ENCODE measurements at regions not wholly inside any gene's neighbourhood (a gene's known extent, or its start where the extent isn't known, plus 50 kb on each side); places are given as distances from the start of the nearest gene placed in this dataset.

DNA sequence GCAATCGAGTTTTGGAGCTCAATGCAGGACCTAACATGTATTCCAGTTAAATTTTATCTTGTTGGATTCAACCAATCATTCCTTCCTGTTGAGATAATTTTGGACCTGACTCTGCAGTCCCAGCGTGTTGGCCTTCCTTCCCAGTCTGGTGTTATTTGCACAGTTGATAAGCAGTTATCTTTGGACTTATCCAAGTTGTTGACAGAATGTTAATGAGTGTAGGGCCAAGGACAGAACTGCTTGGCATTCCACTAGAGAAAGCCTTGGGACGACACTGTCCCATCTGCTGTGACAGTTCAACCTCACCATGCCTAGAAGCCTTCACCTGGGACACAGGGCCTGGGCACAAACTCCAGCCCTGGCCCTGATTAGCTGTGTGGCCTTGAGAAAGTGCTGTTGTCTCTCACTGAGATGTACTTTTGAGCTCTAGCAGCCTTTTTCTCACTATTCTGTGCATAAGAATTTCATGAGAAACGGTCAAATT lies 104.1 kb upstream of the SLC25A33 start:
- Histone ChIP-seq H3F3A (replicated peaks; ENCODE audit: low read depth) (no peaks in the 10 kb centered on the region), H4K20me1 (replicated peaks; ENCODE audit: insufficient read depth) (no peaks in the 10 kb centered on the region), H3K27ac (ENCODE audit: low read depth) (no peak overlapping the region), H3K27me3 (ENCODE audit: insufficient read depth) (no peaks in the 10 kb centered on the region), H2AFZ (no peak overlapping the region), H3K4me3 (no peak overlapping the region), H3K79me2 (replicated peaks; ENCODE audit: insufficient read depth) (no peaks in the 10 kb centered on the region), H3K4me2 (no peak overlapping the region), H3K9me2 (ENCODE audit: insufficient read depth) (no peaks in the 10 kb centered on the region), H3K4me1 (ENCODE audit: insufficient read depth) (0 out of 2 replicates have a peak, but pooled peaks cover 3% of the 10 kb centered on the region), H3K36me3 (ENCODE audit: insufficient read depth) (no peaks in the 10 kb centered on the region)
- Mint-ChIP-seq H3K27ac (no peak overlapping the region), H3K4me1 (peaks cover 13% of the 10 kb centered on the region), H3K4me3 (no peak overlapping the region), H3K27me3 (ENCODE audit: insufficient read depth, low read depth, poor library complexity) (no peaks in the 10 kb centered on the region), H3K9me3 (no peaks in the 10 kb centered on the region), H3K36me3 (ENCODE audit: low read depth) (no peaks in the 10 kb centered on the region)
- ATAC-seq: no peak
- DNase-seq (ENCODE audit: low spot score): no peak
- TF ChIP-seq ZNF114 (CRISPR knock-in tag; IDR thresholded peaks at IDR 0.05): no peak
- TF ChIP-seq, protein P1, sequence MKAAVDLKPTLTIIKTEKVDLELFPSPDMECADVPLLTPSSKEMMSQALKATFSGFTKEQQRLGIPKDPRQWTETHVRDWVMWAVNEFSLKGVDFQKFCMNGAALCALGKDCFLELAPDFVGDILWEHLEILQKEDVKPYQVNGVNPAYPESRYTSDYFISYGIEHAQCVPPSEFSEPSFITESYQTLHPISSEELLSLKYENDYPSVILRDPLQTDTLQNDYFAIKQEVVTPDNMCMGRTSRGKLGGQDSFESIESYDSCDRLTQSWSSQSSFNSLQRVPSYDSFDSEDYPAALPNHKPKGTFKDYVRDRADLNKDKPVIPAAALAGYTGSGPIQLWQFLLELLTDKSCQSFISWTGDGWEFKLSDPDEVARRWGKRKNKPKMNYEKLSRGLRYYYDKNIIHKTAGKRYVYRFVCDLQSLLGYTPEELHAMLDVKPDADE (IDR thresholded peaks at IDR 0.05): no peak
- TF ChIP-seq, protein P2, sequence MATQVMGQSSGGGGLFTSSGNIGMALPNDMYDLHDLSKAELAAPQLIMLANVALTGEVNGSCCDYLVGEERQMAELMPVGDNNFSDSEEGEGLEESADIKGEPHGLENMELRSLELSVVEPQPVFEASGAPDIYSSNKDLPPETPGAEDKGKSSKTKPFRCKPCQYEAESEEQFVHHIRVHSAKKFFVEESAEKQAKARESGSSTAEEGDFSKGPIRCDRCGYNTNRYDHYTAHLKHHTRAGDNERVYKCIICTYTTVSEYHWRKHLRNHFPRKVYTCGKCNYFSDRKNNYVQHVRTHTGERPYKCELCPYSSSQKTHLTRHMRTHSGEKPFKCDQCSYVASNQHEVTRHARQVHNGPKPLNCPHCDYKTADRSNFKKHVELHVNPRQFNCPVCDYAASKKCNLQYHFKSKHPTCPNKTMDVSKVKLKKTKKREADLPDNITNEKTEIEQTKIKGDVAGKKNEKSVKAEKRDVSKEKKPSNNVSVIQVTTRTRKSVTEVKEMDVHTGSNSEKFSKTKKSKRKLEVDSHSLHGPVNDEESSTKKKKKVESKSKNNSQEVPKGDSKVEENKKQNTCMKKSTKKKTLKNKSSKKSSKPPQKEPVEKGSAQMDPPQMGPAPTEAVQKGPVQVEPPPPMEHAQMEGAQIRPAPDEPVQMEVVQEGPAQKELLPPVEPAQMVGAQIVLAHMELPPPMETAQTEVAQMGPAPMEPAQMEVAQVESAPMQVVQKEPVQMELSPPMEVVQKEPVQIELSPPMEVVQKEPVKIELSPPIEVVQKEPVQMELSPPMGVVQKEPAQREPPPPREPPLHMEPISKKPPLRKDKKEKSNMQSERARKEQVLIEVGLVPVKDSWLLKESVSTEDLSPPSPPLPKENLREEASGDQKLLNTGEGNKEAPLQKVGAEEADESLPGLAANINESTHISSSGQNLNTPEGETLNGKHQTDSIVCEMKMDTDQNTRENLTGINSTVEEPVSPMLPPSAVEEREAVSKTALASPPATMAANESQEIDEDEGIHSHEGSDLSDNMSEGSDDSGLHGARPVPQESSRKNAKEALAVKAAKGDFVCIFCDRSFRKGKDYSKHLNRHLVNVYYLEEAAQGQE (IDR thresholded peaks at IDR 0.05; ENCODE audit: unreplicated experiment): no peak
- no peak for TF ChIP-seq NANOG (IDR thresholded peaks at IDR 0.05; ENCODE audit: borderline replicate concordance)
- no peak for TF ChIP-seq ZNF331 (CRISPR knock-in tag; IDR thresholded peaks at IDR 0.05; ENCODE audit: low read depth)
- TF ChIP-seq STAT1 (IDR thresholded peaks at IDR 0.05; ENCODE audit: unreplicated experiment): no peak
- TF ChIP-seq JUNB (IDR thresholded peaks at IDR 0.05; ENCODE audit: unreplicated experiment): no peak
- no peak for TF ChIP-seq EZH2phosphoT487 (IDR thresholded peaks at IDR 0.05; ENCODE audit: unreplicated experiment)
- TF ChIP-seq, protein P3, sequence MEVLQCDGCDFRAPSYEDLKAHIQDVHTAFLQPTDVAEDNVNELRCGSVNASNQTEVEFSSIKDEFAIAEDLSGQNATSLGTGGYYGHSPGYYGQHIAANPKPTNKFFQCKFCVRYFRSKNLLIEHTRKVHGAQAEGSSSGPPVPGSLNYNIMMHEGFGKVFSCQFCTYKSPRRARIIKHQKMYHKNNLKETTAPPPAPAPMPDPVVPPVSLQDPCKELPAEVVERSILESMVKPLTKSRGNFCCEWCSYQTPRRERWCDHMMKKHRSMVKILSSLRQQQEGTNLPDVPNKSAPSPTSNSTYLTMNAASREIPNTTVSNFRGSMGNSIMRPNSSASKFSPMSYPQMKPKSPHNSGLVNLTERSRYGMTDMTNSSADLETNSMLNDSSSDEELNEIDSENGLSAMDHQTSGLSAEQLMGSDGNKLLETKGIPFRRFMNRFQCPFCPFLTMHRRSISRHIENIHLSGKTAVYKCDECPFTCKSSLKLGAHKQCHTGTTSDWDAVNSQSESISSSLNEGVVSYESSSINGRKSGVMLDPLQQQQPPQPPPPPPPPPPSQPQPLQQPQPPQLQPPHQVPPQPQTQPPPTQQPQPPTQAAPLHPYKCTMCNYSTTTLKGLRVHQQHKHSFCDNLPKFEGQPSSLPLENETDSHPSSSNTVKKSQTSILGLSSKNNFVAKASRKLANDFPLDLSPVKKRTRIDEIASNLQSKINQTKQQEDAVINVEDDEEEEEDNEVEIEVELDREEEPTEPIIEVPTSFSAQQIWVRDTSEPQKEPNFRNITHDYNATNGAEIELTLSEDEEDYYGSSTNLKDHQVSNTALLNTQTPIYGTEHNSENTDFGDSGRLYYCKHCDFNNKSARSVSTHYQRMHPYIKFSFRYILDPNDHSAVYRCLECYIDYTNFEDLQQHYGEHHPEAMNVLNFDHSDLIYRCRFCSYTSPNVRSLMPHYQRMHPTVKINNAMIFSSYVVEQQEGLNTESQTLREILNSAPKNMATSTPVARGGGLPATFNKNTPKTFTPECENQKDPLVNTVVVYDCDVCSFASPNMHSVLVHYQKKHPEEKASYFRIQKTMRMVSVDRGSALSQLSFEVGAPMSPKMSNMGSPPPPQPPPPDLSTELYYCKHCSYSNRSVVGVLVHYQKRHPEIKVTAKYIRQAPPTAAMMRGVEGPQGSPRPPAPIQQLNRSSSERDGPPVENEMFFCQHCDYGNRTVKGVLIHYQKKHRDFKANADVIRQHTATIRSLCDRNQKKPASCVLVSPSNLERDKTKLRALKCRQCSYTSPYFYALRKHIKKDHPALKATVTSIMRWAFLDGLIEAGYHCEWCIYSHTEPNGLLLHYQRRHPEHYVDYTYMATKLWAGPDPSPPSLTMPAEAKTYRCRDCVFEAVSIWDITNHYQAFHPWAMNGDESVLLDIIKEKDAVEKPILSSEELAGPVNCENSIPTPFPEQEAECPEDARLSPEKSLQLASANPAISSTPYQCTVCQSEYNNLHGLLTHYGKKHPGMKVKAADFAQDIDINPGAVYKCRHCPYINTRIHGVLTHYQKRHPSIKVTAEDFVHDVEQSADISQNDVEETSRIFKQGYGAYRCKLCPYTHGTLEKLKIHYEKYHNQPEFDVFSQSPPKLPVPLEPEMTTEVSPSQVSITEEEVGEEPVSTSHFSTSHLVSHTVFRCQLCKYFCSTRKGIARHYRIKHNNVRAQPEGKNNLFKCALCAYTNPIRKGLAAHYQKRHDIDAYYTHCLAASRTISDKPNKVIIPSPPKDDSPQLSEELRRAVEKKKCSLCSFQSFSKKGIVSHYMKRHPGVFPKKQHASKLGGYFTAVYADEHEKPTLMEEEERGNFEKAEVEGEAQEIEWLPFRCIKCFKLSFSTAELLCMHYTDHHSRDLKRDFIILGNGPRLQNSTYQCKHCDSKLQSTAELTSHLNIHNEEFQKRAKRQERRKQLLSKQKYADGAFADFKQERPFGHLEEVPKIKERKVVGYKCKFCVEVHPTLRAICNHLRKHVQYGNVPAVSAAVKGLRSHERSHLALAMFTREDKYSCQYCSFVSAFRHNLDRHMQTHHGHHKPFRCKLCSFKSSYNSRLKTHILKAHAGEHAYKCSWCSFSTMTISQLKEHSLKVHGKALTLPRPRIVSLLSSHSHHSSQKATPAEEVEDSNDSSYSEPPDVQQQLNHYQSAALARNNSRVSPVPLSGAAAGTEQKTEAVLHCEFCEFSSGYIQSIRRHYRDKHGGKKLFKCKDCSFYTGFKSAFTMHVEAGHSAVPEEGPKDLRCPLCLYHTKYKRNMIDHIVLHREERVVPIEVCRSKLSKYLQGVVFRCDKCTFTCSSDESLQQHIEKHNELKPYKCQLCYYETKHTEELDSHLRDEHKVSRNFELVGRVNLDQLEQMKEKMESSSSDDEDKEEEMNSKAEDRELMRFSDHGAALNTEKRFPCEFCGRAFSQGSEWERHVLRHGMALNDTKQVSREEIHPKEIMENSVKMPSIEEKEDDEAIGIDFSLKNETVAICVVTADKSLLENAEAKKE (CRISPR knock-in tag; IDR thresholded peaks at IDR 0.05): no peak
- no peak for TF ChIP-seq CREB1 (CRISPR knock-in tag; IDR thresholded peaks at IDR 0.05; ENCODE audit: low read depth)
- TF ChIP-seq, protein P4, sequence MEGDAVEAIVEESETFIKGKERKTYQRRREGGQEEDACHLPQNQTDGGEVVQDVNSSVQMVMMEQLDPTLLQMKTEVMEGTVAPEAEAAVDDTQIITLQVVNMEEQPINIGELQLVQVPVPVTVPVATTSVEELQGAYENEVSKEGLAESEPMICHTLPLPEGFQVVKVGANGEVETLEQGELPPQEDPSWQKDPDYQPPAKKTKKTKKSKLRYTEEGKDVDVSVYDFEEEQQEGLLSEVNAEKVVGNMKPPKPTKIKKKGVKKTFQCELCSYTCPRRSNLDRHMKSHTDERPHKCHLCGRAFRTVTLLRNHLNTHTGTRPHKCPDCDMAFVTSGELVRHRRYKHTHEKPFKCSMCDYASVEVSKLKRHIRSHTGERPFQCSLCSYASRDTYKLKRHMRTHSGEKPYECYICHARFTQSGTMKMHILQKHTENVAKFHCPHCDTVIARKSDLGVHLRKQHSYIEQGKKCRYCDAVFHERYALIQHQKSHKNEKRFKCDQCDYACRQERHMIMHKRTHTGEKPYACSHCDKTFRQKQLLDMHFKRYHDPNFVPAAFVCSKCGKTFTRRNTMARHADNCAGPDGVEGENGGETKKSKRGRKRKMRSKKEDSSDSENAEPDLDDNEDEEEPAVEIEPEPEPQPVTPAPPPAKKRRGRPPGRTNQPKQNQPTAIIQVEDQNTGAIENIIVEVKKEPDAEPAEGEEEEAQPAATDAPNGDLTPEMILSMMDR (conservative IDR thresholded peaks at IDR 0.05; ENCODE audit: low read depth in 2 of 2): no peak
- TF ChIP-seq EZH2 (IDR thresholded peaks at IDR 0.05; ENCODE audit: low read depth, unreplicated experiment): no peak
- no peak for TF ChIP-seq POLR2AphosphoS5 (IDR thresholded peaks at IDR 0.05; ENCODE audit: low read depth)

All from GM23338 (cell line).